ENCODE measurements at regions not wholly inside any gene's neighbourhood (a gene's known extent, or its start where the extent isn't known, plus 50 kb on each side); places are given as distances from the start of the nearest gene placed in this dataset.

DNA sequence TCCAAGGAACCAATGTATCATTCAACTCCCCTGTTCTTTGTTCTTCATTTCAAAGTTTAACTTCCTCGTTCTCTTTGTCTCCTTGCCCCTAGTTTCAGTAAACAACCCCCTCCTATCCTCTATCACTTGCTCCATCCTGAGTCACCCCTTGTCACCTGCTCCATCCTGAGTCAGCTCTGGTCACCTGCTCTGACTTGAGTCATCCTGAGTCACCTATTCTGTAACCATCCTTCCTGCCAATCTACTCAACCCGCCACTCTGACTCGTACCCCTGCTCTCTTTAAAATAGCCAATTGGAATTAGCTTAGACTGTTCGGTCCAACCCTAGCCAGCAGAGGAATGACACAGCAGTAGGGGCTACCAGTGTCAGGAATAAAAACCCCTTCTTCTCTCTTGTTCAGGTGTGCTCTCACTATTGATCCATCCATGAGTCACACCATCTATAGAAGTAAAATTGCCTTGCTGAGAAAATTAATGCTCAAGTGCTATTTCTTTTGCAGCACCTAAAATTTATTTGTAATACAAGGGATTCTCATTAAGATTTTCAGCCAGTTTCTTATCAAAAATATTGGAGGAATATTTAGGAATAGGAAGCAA lies 326.8 kb downstream of the AKAIN1 start:
- TF ChIP-seq, protein P1, sequence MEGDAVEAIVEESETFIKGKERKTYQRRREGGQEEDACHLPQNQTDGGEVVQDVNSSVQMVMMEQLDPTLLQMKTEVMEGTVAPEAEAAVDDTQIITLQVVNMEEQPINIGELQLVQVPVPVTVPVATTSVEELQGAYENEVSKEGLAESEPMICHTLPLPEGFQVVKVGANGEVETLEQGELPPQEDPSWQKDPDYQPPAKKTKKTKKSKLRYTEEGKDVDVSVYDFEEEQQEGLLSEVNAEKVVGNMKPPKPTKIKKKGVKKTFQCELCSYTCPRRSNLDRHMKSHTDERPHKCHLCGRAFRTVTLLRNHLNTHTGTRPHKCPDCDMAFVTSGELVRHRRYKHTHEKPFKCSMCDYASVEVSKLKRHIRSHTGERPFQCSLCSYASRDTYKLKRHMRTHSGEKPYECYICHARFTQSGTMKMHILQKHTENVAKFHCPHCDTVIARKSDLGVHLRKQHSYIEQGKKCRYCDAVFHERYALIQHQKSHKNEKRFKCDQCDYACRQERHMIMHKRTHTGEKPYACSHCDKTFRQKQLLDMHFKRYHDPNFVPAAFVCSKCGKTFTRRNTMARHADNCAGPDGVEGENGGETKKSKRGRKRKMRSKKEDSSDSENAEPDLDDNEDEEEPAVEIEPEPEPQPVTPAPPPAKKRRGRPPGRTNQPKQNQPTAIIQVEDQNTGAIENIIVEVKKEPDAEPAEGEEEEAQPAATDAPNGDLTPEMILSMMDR (IDR thresholded peaks at IDR 0.05): no peak
- H3K4me3 ChIP-seq: no peak overlapping the region
- no peaks in the 10 kb centered on the region for H3K27me3 ChIP-seq
- no peaks in the 10 kb centered on the region for H3K36me3 ChIP-seq
- ATAC-seq: no peak
- H3K4me1 ChIP-seq: no peaks in the 10 kb centered on the region
- H3K27ac ChIP-seq: no peak overlapping the region
- FAIRE-seq: no peak
- H3K9me3 ChIP-seq: no peaks in the 10 kb centered on the region
- 30 to 57% methylated on average over 4 of the region's 4 CpGs for WGBS, 2 donors
- intact Hi-C loops (cut with DNase I): no loop called here
- no peak for DNase-seq

DNA sequence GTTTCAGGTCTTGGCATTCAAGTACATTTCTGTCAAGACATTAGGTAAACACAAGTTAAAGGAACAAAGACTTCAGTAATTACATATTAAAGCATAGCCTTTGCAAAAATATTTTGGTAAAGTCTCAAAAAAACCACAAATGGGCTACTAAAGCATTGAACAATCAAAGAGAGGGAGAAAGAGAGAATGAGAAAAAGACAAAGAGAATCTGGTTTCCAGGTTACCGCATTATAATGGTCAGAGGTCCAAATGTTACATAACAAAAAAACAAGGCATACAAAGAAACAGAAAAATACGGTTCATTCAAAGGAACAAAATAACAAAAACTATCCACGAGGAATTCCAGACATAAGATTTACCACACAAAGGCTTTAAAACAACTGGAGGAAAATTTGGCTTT lies 327.9 kb downstream of the AKAIN1 start:
- H3K4me1 ChIP-seq: no peaks in the 10 kb centered on the region
- no peak overlapping the region for H3K27ac ChIP-seq
- DNase-seq (no peak), ATAC-seq (no peak), FAIRE-seq (no peak)
- TF ChIP-seq, protein P1 (IDR thresholded peaks at IDR 0.05): no peak
- H3K4me3 ChIP-seq: no peak overlapping the region
- WGBS, 2 donors: 50 to 60% methylated on average over 3 of the region's 3 CpGs
- no peaks in the 10 kb centered on the region for H3K36me3 ChIP-seq
- intact Hi-C loops (cut with DNase I): no loop called here
- no peaks in the 10 kb centered on the region for H3K27me3 ChIP-seq
- no peaks in the 10 kb centered on the region for H3K9me3 ChIP-seq

DNA sequence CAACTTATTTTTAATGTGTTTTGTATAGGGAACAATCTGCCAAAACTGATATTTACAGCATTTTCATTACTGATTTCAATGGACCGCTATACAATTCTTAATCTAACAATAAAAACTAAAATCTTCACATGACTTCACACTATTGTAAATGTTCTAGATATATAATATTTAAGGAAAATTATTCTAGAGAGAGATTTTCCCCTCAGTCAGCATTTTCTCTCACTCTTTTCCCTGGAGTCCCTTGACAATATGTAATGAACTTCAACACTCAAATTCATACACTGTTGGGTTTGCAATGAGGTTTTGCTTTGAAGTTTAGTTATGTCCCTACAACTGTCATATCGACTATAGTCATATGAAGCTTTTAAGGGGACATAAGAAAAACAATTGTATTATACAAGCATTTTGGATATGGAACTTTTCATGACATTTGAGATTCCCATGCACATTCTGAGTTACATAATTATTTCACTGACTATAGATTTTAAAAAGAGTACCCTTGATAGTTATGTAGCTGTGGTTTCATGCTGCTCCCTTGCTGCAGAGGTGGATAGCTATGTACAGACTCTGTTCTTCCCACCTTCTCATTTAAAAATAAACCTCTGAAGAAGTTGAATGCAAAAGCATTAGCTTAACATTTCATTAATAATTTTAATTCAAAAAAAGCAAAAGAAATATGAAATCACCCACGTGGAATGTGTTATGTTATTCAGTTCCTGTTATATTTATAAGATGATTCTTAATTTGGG lies 338.5 kb downstream of the AKAIN1 start:
- no peak for ATAC-seq
- no peak for DNase-seq
- Histone ChIP-seq H3K27ac (no peak overlapping the region), H3K4me3 (no peak overlapping the region), H3K27me3 (no peaks in the 10 kb centered on the region), H3K4me1 (no peaks in the 10 kb centered on the region), H3K36me3 (no peaks in the 10 kb centered on the region), H3K9me3 (no peaks in the 10 kb centered on the region)
- 43 to 51% methylated on average over 3 of the region's 3 CpGs for WGBS, 2 donors
- FAIRE-seq: no peak
- intact Hi-C loops (cut with DNase I): no loop called here
- TF ChIP-seq, protein P1 (IDR thresholded peaks at IDR 0.05): no peak

DNA sequence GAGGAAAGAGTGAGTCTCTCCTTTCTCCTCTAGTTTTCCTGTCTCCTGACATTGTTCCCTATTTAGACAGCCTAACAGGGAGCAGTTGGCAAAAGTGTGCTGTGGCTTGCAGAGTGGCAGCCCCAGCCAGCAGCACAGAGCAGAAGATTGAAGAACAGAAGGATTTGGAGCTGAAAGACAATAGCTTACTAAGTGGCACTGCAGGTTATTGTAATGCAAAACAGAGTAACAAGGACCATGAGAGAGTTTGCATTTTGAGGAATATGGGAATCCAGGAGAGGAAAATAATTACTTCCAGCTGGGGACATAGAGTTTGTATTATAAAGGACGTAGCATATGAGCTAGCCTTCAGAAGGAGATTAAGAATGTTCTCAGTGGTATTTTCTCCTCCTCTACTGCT lies 342.4 kb downstream of the AKAIN1 start:
- Histone ChIP-seq H3K27ac (no peak overlapping the region), H3K36me3 (no peaks in the 10 kb centered on the region), H3K4me1 (no peaks in the 10 kb centered on the region), H3K4me3 (no peak overlapping the region), H3K9me3 (no peaks in the 10 kb centered on the region), H3K27me3 (no peaks in the 10 kb centered on the region)
- no peak for ATAC-seq
- intact Hi-C loops (cut with DNase I): no loop called here
- FAIRE-seq: no peak
- DNase-seq: no peak
- WGBS, 2 donors: 25 to 26% methylated on average over 1 of the region's 1 CpG
- TF ChIP-seq, protein P1 (IDR thresholded peaks at IDR 0.05): no peak

DNA sequence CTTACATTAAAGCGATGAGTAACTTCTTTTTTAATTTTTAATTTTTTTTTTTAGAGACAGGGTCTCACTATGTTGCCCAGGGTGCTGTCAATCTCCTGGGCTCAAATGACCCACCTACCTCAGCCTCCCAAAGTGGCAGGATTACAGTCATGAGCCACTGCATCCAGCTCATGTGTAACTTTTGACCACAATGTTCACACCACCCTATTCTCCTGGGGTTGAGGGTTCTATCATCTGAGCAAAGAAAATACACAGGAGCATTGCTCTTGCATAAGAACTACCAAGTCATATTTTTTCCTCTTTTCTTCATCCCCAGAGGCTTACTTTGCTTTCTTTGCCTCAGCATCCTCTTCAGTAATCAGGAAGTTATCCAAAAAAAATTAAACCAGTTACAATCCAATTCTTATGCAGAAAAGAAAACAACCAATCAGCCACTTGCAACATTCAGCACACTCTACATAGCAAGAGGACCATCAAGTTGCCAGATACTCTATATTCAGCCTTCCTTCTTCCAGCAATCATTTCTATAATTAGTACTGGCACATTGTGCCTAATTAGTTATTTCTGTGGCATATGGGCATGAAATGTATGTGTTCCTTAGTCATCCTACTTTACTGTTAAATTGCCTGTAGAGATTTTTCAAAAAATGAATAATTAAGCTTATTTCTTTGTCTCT lies 345.6 kb downstream of the AKAIN1 start:
- no peak overlapping the region for H3K27ac ChIP-seq
- H3K9me3 ChIP-seq: no peaks in the 10 kb centered on the region
- 88 to 97% methylated on average over 1 of the region's 1 CpG for WGBS, 2 donors
- no peak overlapping the region for H3K4me3 ChIP-seq
- FAIRE-seq (no peak), ATAC-seq (no peak), DNase-seq (no peak)
- intact Hi-C loops (cut with DNase I): no loop called here
- H3K36me3 ChIP-seq: no peaks in the 10 kb centered on the region
- TF ChIP-seq, protein P1 (IDR thresholded peaks at IDR 0.05): no peak
- H3K4me1 ChIP-seq: no peaks in the 10 kb centered on the region
- H3K27me3 ChIP-seq: no peaks in the 10 kb centered on the region
